GM19397 (cell line): ENCODE measurements at regions not wholly inside any gene's neighbourhood (a gene's known extent, or its start where the extent isn't known, plus 50 kb on each side); places are given as distances from the start of the nearest gene placed in this dataset.

Experiments used
- ATAC-seq: cut with Tn5 transposase; IDR thresholded peaks from one replicate; pipeline ENCODE4 v1.9.1; 2021; ENCODE audit warnings: mild to moderate bottlenecking, moderate library complexity; ENCODE audit not compliant: unreplicated experiment

- ATAC-seq: no peak
These were observed 853.7 kb downstream of the GALC start for GRCh38 chr14:87139299-87139698.

DNA sequence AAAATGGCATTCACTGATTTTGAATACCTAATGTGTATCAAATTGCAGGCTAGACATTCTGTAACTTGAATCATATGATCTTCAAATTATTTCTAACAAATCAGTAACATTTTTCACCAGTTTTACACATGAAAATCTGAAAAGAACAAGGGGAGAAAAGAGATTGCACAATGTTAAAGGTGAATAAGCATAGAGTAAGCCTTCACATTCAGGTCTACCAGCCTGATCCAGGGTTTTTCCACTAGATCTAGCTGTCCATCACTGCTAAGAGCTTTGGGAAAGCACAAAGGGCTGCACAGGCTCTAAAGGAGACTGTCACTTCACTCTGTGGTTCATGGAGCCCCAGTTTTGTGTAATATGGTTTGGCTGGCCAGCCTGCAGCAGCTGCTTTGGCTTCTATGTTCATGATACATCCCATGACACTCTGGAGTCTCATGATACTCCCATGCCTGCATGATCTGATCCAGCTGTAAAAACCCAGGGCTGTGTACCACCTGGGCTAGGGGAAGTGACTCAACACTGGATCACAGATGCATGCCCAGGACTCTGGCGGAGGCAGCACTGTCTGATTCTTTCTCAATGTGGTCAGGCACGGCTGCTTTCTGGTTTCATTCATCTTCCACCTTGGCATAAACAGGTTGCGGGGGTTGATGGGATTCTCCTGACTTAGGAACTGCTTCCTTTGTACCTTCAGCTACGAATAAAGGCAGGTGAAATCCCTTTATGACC is 859.7 kb downstream of the GALC start:
- no peak for ATAC-seq

DNA sequence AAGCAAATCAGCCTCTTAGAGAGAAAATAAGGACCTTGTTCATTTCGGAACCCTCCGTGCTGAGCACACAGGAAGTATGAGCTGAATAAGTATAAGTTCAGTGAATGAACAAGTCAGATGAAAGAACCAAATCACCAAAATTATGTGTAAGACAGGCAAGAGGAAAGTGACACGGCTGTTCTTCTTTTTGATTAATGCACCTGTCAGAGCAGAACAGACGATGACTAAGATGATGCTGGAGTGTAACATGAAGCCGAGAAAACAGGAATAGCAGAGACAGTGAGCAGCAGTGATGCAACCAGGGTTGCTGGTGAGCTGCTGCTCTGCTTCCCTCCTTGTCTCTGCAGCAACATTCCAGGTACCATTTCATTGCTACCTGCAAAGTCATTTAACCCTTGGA is 861.1 kb downstream of the GALC start:
- ATAC-seq: no peak

DNA sequence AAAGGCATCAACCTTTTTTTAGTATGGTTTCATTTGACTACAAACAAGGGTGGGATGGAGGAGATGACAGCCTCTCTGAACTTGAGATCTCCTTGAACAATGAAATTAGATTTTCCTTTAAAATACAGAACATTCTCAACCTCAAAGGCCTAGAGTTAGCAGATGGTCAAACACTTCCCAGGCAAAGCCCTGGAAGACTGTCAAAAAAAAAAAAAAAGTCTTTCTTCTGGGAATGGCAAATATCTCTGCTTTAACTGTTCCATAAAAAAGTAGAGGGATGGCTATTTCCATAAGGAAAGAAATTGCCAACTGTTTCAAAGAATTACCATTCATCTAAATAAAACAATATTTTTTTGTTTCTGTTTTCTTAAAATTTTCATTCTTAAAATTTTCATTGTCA is 870.8 kb downstream of the GALC start:
- no peak for ATAC-seq

DNA sequence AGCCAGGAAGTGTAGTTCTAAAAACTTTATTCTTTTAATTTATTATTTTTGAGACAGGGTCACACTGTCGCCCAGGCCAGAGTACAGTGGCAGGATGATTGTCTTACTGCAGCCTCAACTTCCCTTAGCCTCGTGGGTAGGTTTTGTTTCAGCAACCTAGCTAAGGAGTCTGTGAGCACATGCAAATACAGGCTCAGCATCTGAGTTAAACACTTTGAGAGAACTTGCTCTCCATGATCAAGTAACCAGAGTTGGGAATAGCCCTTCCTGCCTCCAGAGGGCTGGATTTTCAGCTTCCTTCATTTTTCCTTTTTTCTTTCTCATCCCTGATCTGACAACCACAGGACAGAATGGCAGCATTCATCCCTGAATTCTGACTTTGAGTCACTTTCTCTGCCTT is 871.3 kb downstream of the GALC start:
- no peak for ATAC-seq

- no peak for ATAC-seq
These were observed 877.7 kb downstream of the GALC start for GRCh38 chr14:87115234-87115633.

- ATAC-seq: no peak
These were observed 879.7 kb downstream of the GALC start for GRCh38 chr14:87113286-87113685.

GRCh38 chr14:87111741-87112140 is 881.2 kb downstream of the GALC start:
- no peak for ATAC-seq

GRCh38 chr14:87111126-87111525 is 881.9 kb downstream of the GALC start:
- ATAC-seq: no peak

DNA sequence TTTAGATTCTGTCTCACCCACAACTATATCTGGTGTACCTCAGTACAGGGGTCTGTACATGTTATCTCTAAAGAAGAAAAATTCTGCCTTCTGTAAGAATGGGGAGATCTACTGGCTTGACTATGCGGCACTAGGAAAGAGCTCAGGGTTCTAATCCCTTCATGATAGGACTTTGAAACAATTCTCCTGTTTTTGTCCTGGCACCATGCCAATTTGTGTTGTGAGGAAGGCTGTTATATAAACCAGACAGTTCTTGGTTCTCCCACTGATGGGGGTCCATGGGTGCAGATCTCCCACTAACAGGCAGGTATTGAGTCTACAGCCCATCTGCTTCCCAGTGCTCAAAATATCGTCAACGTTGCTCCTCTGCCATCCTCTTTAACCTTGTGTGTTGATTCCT is 883.7 kb downstream of the GALC start:
- ATAC-seq: no peak

GRCh38 chr14:87108726-87109125 is 884.3 kb downstream of the GALC start:
- ATAC-seq: no peak

DNA sequence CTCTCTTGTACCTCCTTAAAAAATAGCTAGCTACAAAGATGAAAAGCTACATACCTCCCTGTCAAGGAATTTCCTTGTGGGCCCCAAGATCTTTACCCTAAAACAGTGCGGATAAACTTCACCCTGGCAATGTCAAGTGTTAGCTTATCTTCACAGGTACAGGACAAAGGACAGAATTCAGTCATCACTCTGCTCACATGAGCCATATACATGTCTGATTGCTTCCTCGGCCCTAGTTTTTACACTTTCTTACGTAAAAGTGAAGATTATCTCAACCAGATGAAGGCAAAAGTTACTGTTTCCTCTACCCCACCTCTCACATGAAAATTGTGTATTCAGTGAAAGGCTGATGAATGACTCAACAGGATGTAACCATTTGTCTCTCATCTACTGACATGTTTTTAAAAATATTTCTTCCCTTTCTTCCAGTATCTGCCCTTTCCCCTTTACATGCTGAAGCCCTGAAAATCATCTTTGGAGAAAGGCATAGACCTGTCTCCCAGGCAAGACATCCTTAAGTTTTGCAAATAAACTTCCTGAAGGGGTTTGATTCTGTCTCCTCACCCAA is 890.1 kb downstream of the GALC start:
- no peak for ATAC-seq

DNA sequence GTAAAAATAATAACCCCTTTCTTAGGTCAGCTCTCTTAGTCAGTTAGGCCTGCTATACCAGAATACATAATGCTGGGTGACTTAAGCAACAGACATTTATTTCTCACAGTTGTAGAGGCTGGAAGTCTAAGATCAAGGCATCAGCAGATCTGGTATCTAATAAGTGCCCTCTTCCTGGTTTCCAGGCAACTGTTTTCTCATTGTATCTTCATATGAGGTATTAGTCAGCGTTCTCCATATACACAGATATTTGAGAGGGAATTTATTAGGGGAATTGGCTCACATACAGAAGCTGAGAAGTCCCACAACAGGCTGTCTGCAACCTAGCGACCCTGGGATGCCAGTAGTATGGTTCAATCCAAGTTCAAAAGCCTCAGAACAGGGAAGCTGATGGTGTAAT is 896.0 kb downstream of the GALC start:
- no peak for ATAC-seq

DNA sequence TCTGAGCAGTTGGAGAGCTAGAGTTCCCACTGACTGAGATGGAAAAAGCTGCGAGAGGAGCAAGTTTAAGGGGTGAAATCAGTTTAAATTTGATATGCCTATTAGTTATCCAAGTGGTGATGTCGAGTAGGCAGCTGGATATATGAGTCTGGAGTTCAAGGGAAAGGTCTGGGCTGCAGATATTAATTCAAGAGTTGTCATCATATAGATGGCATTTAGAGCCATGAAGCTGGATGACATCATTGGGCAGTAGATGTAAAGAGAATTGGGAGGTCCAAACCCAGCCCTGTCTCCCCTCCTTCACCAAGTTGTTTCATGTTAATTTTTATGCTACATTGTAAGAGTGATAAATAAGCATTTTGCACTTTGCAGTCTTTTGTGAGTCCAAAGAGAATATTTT is 898.1 kb downstream of the GALC start:
- ATAC-seq: no peak

DNA sequence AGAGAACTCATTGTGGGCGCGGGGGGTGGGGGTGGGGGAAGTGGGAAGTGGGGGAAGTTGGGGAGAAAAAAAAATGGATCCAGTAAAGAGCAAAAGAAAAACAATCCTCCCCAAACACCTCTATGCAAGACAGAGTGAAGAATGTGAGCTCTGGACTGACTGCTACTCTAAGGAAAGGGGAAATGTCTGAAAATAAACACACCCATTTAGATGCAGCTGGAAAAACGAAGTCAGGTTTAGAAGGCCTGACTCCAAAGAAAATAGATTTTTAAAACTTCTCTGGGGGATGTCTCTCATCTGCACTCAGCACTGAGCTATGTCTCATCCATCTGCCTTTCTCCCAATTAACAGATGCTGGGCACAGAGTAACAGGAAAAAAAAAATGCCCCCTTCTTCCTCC is 904.4 kb downstream of the GALC start:
- ATAC-seq: no peak

- no peak for ATAC-seq
These were observed 905.1 kb downstream of the GALC start for GRCh38 chr14:87087881-87088280.

DNA sequence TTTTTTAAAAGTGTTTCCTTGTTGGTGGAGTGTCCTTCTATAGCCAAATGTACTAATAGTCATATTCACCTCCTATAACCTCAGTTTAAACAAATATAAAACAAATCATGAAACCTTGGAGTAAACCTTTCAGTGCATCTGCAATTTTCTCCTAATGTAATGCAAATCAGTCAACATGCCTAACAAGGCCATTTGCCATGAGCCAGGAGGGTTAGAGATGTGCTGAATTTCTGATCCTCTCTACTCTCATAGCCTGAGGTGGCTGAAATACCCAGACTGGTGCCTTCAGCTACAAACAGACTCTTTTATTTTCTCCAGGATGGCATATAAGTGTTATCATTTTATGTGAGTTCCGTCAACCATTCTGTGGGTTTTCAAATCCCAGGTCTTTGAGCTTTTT is 908.1 kb downstream of the GALC start:
- no peak for ATAC-seq

DNA sequence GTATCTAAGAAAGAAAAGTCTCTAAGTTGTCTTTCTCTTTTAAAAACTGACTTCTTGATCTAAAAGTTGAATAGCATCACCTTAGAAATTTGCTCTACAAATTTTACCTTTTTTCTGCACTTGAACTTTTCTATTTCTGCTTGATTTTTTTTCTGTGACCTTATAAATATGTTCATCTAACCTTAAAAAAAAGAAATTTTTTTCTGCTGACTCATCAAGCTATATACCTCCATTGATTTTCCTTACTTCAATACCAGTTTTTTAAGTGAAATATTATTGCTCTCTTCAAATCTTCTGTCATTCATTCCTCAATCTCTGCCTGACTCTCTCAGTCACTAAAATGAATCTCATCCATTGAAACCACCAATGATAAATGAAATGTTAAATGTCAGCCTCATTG is 910.1 kb downstream of the GALC start:
- no peak for ATAC-seq

DNA sequence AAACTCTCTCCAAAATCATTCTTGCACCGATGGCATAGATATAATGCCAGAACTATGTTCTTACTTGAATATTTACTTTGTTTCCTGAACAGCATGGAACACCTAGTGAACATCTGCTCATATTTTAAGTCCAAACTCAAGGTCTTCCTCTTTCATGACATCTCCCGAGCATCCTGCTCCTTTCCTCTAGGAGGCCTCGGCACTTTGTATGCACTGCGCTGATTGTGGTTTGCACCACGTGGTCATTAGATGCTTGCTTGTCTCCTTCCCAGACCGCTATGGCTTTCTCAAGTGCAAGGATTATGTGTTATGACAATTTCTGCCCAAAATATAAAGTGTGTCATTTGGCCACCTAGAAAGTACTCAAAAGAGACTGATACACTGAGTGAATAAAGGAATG is 912.0 kb downstream of the GALC start:
- no peak for ATAC-seq

DNA sequence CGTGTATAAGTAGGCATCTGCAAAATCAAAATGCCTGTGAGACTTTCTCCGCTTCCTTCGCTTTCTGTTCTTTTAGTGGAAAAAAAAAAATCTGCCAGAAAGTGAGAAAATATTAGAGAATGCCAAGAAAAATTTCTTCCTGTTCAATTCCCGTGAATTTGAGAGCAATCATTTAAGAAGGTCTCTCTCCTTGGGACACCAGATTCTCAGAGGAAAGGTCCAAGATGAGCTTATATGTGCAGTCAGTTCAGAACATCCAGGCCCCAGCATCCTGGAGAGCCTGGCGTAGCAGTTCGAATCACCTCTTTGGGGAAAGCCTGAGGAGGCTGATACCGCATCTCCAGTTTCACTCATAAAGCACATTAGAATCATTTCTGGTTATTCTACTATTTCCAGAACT is 912.8 kb downstream of the GALC start:
- no peak for ATAC-seq

- no peak for ATAC-seq
These were observed 913.6 kb downstream of the GALC start for GRCh38 chr14:87079416-87079815.

DNA sequence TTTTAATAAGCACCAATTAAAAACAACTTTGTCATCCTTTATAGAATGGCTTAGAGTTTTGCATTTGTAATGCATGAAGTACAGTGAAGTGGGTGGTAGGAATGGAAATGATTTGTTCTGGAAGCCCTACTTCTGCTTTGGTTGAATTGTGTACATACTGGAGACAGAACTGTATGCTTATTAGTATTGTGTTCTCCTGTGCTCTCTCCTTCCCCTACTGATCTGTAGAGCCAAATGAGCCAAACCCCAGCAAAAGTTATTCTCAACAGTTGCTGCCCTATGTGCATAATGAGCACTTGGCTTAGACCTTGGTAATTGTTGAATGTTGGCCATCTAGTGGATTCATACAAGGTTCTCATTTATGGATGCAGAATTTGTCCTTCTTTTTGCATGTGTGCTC is 916.1 kb downstream of the GALC start:
- no peak for ATAC-seq

DNA sequence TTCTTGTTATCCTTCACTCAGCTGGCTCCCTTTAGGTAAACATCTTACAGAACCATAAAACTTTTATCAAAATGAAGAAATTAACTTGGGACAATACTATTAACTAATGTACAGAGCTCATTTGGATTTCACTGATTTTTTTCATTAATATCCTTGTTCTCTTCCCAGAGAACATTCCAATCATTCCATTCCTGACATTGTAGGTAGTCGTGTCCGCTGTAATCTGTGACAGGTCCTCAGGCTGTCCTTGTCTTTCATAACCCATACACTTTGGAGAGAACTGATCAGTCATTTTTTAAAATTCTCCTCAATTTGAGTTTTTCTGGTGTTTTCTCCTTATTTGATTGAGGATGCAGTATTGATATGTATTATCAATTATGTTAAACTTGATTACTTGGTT is 916.8 kb downstream of the GALC start:
- ATAC-seq: no peak
